NB4 (cell line): ENCODE measurements at regions not wholly inside any gene's neighbourhood (a gene's known extent, or its start where the extent isn't known, plus 50 kb on each side); places are given as distances from the start of the nearest gene placed in this dataset.

Experiments
- CTCF ChIP-seq: IDR thresholded peaks from one replicate; pipeline ENCODE4 v1.5.1; 2012; ENCODE audit warnings: low read depth, low read length
- MAX ChIP-seq: IDR thresholded peaks from 2 replicates; pipeline ENCODE4 v1.6.1; 2011; ENCODE audit warnings: low read depth, low read length
- MYC ChIP-seq: IDR thresholded peaks from 2 replicates; pipeline ENCODE4 v1.6.1; 2011; ENCODE audit warnings: low read depth, low read length
- POLR2A ChIP-seq: IDR thresholded peaks from 2 replicates; pipeline ENCODE4 v1.6.1; 2011; ENCODE audit warnings: mild to moderate bottlenecking; ENCODE audit not compliant: insufficient read length; ENCODE audit errors: extremely low read depth

- no peak for TF ChIP-seq MAX
- TF ChIP-seq CTCF, result no peak
- no peak for TF ChIP-seq POLR2A
- TF ChIP-seq MYC, result no peak
Observed at GRCh38 chr4:103904123-103904522, 184.3 kb upstream of the TACR3 start.
